ENCODE measurements at regions not wholly inside any gene's neighbourhood (a gene's known extent, or its start where the extent isn't known, plus 50 kb on each side); places are given as distances from the start of the nearest gene placed in this dataset.

- TF ChIP-seq POU2F2 (IDR thresholded peaks at IDR 0.05; ENCODE audit: low read depth, low read length) = no peak
- TF ChIP-seq POLR2A (IDR thresholded peaks at IDR 0.05; ENCODE audit: low read depth, low read length) = no peak
- TF ChIP-seq PAX5 (IDR thresholded peaks at IDR 0.05; ENCODE audit: insufficient read depth, low read length, severe bottlenecking) = no peak
- TF ChIP-seq TAF1 (IDR thresholded peaks at IDR 0.05; ENCODE audit: low read depth, low read length) = no peak
These were observed 129.6 kb downstream of the LUZP4 start for GRCh38 chrX:115419069-115419468.

Measured in GM12891 (cell line).